ENCODE measurements at regions not wholly inside any gene's neighbourhood (a gene's known extent, or its start where the extent isn't known, plus 50 kb on each side); places are given as distances from the start of the nearest gene placed in this dataset.

DNA sequence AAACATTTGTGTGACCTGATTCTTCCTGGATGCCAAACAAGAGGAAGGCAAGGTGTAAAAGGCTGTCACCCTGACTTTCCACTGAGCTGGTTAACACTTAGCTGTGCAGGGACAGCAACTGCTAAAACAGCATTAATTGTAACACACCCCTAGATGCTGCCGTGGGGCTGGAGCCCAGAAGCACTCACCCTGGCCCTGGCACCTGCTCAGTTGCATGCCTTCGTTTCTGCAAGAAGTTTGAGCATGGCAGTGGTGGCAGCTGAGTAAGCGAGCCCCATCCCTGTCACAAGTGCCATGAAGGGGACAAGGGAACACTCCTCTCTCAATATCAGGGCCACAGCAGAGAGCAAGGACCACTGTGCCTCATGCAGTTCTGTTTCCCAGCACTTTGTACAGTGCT, 330.2 kb downstream of the TMEM114 start:
- DNase-seq = no peak

- DNase-seq = no peak
Observed at GRCh38 chr16:8258523-8258922, 331.8 kb downstream of the TMEM114 start.

DNA sequence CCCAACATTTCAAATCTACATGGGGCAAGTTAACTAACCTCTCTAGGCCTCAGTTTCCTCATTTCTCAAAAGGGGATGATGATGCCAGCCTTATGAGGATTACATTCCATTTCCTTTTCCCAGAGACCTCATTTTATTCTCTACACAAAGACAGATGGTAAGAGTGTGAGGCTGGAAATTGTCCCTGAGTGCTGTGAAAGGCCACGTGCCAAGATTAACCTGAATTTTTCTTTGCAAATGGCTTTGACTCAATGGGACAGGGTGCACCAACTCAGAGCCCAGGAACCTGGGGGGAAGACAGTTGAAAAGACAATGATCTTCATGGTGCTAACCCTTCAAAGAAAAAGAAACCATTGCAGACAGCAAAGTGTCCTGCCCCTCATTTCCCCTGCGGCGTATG, 332.8 kb downstream of the TMEM114 start:
- no peak for DNase-seq

DNA sequence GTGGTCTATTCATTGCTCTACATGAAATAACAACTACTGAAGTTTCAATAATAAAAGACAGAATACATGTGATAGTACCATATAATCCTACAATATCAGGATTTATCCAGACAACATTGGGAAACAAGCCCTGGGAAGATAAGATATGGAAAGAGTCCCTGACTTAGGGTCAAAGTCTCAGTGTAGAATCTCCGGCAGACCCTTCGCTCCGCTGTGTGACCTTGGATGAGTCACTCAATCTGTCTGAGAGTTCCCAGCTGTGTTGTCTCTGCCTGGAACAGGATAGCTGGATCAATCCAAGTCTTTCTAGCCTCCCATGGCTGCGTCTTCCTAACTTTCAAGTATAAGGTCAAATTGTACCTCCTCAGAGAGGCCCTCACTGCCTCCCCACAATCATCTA, 335.9 kb downstream of the TMEM114 start:
- no peak for DNase-seq

GRCh38 chr16:8253718-8254117, 336.6 kb downstream of the TMEM114 start:
- no peak for DNase-seq

DNA sequence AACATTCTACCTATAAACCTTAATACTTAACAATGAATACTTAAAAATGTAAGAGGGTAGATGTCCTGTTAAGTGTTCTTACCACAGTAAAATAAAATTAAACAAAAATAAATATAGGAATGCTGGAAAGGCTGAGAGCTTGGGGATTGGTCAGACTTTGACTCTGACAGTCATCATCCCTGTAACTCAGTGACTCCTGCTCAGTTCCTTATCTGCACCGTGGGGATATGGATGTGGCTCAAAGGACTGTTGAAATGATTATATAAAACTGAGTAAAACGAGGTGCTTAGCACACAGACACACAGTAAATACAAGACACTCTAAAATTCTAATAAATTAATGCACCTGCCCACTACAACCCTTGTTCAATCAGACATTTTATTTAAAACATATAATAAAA, 338.6 kb downstream of the TMEM114 start:
- no peak for DNase-seq

- DNase-seq = no peak
Observed at GRCh38 chr16:8251298-8251697, 339.0 kb downstream of the TMEM114 start.

DNA sequence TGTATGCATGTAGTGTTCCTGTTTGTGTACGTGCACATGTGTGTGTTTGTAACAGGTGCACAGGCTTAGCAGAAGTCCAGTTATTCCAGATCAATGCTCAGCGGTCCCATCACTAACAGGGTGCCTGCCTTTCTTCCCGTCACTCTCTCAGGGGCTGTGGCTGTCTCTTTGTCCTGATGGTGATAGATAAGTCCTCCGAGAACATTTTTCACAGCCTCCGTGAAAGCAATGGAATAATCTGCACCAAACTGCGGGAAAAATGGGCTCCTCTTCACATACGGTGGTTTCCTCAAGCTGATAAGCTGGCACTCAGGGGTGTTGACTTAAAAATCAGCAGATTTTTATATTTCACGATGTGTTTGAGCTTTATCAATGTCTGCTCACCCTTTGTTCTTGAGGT, 342.3 kb downstream of the TMEM114 start:
- DNase-seq = no peak

DNA sequence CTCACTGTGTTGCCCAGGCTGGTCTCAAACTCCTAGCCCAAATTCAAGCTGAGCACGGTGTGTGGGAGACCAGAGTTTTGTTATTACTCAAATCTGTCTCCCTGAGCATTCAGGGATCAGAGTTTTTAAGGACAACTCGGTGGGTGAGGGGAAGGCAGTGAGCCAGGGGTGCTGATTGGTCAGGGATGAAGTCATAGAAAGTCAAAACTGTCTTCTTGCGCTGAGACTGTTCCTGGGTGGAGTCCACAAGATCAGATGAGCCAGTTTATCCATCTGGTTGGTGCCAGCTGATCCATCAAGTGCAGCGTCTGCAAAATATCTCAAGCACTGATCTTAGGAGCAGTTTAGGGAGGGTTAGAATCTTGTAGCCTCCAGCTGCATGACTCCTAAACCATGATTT, 346.3 kb downstream of the TMEM114 start:
- no peak for DNase-seq

DNA sequence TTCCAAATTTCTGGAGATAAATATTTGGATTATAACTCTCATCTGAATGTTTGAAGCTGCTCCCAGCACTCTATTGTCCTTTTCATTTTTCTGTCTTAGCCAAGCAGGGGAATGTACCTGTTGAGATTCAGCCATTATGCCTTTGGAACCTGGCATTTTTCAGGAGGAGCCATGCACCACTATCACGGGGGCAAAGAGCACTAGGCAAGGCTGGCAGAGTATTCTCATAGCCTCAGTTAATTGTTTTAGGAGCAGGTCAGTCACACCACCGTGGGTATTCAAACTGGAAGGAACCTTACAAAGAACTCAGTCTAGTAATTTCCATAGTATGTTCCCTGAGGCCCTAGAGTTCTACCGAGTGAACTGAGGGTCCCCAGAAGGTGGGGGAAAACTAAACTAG, 348.9 kb downstream of the TMEM114 start:
- no peak for DNase-seq

- DNase-seq = no peak
Observed at GRCh38 chr16:8239443-8239842, 350.9 kb downstream of the TMEM114 start.

- no peak for DNase-seq
Observed at GRCh38 chr16:8237452-8237851, 352.9 kb downstream of the TMEM114 start.

DNA sequence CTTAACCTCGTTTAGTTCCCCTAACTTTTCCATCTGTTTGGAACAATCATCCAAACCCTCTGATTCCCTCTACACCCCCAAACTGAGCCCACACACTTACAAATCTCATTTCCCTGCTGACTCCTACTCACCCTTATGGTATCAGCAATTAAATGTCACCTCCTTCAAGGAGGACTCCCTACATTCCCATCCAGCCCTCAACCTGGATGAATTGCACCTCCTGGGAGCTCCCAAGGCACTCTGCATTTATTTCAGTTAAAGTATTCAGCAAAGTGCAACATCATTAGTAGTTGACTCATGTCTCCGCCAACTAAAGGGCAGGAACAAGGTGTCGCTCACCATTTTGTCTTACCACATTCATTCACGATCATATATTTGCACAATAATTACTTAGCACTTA, 353.5 kb downstream of the TMEM114 start:
- DNase-seq = no peak

GRCh38 chr16:8230497-8230896, 359.8 kb downstream of the TMEM114 start:
- DNase-seq = no peak

DNA sequence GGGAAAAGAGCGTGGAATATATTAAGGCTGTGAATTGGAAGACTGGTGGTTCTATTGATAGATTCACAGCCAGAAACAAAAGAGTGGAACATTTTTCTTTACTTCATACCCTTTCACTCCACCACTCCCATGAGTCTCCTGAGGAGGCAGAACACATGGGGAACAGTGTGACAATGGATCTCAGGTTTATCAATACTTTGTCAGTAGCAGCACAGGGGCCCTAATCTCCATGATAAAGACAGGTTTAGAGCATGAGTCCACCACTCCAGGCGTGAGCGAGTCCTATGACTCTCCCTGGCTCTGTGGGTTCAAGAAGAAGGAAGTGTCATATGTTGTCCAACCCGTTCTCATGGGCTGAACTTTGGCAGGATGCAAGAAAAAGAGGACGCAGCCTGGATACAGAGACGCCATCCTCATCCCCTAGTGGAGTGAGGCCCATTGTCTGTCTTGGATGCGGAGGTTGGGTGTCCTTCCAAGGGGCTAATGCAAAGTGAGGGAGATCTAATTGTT, 361.2 kb downstream of the TMEM114 start:
- no peak for DNase-seq

GRCh38 chr16:8217201-8217600, 373.1 kb downstream of the TMEM114 start:
- no peak for DNase-seq

GRCh38 chr16:8204769-8205168, 385.5 kb downstream of the TMEM114 start:
- DNase-seq = no peak

- DNase-seq = no peak
Observed at GRCh38 chr16:8204096-8204495, 386.2 kb downstream of the TMEM114 start.

DNA sequence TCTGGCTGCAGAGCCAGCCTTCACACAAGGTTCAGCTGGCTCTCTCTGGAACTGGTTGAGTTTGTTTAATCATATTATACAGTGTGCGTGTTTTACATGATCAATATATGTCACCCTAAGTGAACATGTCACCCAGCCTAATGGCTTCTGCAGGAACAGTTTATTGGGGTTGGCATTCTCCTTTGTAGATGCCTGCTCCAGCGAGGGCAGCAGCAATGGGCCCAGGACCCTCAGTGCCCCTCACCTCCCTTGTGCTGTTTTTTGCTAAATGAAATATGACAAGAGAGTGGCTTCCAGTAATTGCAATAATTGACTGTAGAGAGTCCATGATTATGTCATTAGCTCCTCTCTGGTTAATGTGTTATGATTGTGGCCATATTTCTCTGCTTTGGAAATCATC, 387.2 kb downstream of the TMEM114 start:
- no peak for DNase-seq

- DNase-seq = no peak
Observed at GRCh38 chr16:8200839-8201238, 389.5 kb downstream of the TMEM114 start.

DNA sequence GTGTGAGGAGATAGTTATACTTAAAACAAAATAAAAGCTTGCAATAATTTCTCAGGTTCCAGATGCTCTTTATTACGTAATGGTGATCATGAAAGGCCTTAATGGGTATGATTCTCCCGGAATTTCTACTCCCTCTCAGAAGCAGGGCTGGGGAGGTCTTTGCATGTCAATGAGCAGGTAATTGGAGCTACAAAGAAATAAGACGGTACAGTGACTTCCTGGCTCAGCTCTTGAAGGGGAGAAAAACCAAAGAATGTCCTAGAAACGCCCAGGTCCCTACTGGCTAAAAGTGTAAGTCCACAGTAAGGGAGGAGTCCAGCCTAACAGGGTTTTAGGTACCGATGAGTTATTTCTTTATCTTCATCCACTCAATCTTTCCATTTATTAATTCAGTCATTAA, 390.9 kb downstream of the TMEM114 start:
- DNase-seq = no peak

- DNase-seq = no peak
Observed at GRCh38 chr16:8194794-8195193, 395.5 kb downstream of the TMEM114 start.

GRCh38 chr16:8188841-8189240, 401.5 kb downstream of the TMEM114 start:
- no peak for DNase-seq

GRCh38 chr16:8187782-8188372, 402.4 kb downstream of the TMEM114 start:
- no peak for DNase-seq

DNA sequence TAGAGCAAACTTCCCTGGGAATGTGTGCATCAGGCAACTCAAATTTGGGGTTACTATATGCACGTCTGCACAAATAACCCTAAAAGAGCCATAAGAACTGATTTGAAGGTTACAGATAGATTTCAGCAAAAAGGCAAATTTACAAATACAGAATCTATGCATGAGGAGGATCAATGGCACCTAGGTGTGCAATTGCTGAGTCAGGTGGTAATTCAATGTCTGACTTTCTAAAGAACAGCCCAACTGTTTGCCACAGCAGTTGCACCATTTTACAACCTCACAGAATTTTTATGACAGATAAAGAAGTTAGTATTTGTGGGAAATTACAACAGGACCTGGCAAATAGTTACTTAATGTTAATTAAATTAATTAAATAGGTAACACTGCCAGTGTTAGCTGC, 405.5 kb downstream of the TMEM114 start:
- no peak for DNase-seq
